ENCODE measurements at regions not wholly inside any gene's neighbourhood (a gene's known extent, or its start where the extent isn't known, plus 50 kb on each side); places are given as distances from the start of the nearest gene placed in this dataset.

DNA sequence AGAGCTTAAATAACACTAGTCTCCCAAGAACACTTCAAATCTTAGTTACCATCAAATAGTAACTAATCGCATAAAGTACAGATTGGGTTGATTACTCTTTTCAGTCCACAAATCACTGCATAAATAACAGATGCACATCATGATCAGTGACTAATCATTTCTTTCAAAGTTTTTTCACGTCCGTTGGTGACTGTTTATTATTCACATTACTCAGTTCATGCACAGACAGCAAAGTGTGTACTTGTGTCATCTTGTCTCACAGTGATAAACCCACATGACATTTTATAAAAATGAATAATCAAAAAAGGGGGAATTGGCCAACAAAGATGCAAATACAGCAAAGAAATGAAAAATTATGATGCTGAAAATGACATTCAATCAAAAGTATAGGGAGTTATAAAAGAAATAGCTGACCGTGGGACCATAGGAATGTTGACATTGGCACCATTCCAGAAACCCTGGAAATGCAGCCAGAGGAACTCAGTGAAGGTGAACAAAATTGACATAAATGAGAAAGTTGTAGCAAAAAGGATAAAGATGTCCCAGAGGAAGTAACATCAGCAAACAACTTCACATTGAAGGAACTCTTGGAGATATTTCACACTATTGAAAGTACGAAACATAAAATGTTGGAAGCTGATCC, 161.5 kb downstream of the SOX3 start:
- H3K4me1 ChIP-seq (ENCODE audit: low read length): no peaks in the 10 kb centered on the region
- no peaks in the 10 kb centered on the region for H3K36me3 ChIP-seq (replicated peaks; ENCODE audit: low read depth, low read length)
- no peaks in the 10 kb centered on the region for H3K9me3 ChIP-seq (ENCODE audit: insufficient read depth, low read length)
- TF ChIP-seq EZH2phosphoT487 (IDR thresholded peaks at IDR 0.05; ENCODE audit: low read depth): no peak
- TF ChIP-seq, protein P1, sequence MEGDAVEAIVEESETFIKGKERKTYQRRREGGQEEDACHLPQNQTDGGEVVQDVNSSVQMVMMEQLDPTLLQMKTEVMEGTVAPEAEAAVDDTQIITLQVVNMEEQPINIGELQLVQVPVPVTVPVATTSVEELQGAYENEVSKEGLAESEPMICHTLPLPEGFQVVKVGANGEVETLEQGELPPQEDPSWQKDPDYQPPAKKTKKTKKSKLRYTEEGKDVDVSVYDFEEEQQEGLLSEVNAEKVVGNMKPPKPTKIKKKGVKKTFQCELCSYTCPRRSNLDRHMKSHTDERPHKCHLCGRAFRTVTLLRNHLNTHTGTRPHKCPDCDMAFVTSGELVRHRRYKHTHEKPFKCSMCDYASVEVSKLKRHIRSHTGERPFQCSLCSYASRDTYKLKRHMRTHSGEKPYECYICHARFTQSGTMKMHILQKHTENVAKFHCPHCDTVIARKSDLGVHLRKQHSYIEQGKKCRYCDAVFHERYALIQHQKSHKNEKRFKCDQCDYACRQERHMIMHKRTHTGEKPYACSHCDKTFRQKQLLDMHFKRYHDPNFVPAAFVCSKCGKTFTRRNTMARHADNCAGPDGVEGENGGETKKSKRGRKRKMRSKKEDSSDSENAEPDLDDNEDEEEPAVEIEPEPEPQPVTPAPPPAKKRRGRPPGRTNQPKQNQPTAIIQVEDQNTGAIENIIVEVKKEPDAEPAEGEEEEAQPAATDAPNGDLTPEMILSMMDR (IDR thresholded peaks at IDR 0.05; ENCODE audit: low read depth, low read length): no peak
- H3K27me3 ChIP-seq (ENCODE audit: low read depth, low read length): no peaks in the 10 kb centered on the region
- H4K20me1 ChIP-seq (ENCODE audit: insufficient read depth, low read length): no peaks in the 10 kb centered on the region
- no peak overlapping the region for H3K4me3 ChIP-seq (ENCODE audit: low read length)
- H3K27ac ChIP-seq (ENCODE audit: low read length): no peak overlapping the region
- no peak overlapping the region for H3K4me2 ChIP-seq (ENCODE audit: low read length)
- H3K9ac ChIP-seq (ENCODE audit: low read length): no peak overlapping the region
- H3K79me2 ChIP-seq (ENCODE audit: low read length): no peaks in the 10 kb centered on the region
- no peak overlapping the region for H2AFZ ChIP-seq (ENCODE audit: low read depth, low read length)

DNA sequence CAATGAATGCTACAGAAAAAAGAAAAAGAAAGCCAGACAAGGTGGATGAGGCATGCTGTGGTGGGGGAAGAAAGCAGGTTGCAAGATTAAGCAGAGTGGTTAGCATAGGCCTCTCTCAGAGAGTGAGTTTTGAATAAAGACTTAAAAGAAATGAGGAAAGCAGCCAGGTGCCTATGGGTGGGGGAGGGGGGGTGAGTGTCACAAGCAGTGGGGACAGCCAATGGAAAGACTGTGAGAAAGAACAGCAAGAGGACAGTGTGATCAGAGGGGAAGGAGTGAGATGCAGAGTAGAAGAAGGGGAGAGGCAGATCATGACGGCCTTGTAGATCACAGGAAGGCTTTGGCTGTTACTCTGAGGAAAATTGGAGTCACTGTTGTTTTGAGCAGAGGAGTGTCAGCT, 162.5 kb downstream of the SOX3 start:
- H2AFZ ChIP-seq (ENCODE audit: low read depth, low read length): no peak overlapping the region
- H3K79me2 ChIP-seq (ENCODE audit: low read length): no peaks in the 10 kb centered on the region
- no peaks in the 10 kb centered on the region for H3K27me3 ChIP-seq (ENCODE audit: low read depth, low read length)
- no peak for TF ChIP-seq EZH2phosphoT487 (IDR thresholded peaks at IDR 0.05; ENCODE audit: low read depth)
- TF ChIP-seq, protein P1 (IDR thresholded peaks at IDR 0.05; ENCODE audit: low read depth, low read length): no peak
- H3K4me3 ChIP-seq (ENCODE audit: low read length): no peak overlapping the region
- no peak overlapping the region for H3K9ac ChIP-seq (ENCODE audit: low read length)
- no peak overlapping the region for H3K4me2 ChIP-seq (ENCODE audit: low read length)
- no peaks in the 10 kb centered on the region for H3K4me1 ChIP-seq (ENCODE audit: low read length)
- H3K9me3 ChIP-seq (ENCODE audit: insufficient read depth, low read length): no peaks in the 10 kb centered on the region
- H3K36me3 ChIP-seq (replicated peaks; ENCODE audit: low read depth, low read length): no peaks in the 10 kb centered on the region
- H4K20me1 ChIP-seq (ENCODE audit: insufficient read depth, low read length): no peaks in the 10 kb centered on the region
- H3K27ac ChIP-seq (ENCODE audit: low read length): no peak overlapping the region

DNA sequence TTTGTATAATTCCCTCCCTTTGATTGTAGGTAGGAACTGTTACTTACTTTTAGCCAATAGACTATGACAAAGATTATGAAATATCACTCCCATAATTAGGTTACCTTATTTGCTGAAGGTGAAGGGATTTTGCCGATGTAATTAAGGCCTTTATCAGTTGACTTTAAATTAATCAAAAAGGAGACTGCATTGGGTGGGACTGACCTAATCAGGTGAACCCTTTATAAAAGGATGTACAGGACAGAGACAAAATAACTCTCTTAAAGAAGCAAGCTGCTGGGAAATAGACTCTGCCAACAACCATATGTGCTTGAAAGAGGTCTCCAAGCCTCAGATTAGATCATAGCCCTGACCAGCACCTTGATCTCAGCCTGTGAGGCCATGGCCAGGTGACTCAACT, 167.6 kb downstream of the SOX3 start:
- Histone ChIP-seq H3K9me3 (ENCODE audit: insufficient read depth, low read length) (no peaks in the 10 kb centered on the region), H3K4me3 (ENCODE audit: low read length) (no peak overlapping the region), H3K79me2 (ENCODE audit: low read length) (no peaks in the 10 kb centered on the region), H3K4me2 (ENCODE audit: low read length) (no peak overlapping the region), H3K27ac (ENCODE audit: low read length) (no peak overlapping the region), H3K9ac (ENCODE audit: low read length) (no peak overlapping the region), H3K4me1 (ENCODE audit: low read length) (no peaks in the 10 kb centered on the region), H3K27me3 (ENCODE audit: low read depth, low read length) (no peaks in the 10 kb centered on the region), H3K36me3 (replicated peaks; ENCODE audit: low read depth, low read length) (no peaks in the 10 kb centered on the region), H2AFZ (ENCODE audit: low read depth, low read length) (no peak overlapping the region), H4K20me1 (ENCODE audit: insufficient read depth, low read length) (no peaks in the 10 kb centered on the region)
- TF ChIP-seq, protein P1 (IDR thresholded peaks at IDR 0.05; ENCODE audit: low read depth, low read length): no peak
- no peak for TF ChIP-seq EZH2phosphoT487 (IDR thresholded peaks at IDR 0.05; ENCODE audit: low read depth)

DNA sequence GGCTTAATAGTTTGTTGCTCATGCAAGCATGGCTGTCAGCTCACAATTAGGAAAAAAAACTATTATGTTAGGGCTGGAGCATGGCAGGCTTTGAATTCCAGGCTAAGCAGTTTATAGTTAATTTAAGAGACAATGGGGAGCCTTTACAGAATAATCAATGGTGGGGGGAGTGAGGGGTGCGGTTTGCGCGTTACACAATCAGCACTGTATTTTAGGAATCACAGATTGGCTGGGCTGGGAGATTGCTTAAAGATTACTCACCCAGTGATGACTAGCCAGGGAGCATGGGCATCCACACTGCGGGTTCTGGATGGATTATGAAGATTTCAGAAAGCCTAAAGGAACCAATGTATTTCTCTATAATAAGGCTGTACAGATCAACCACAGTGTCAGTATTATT, 186.6 kb downstream of the SOX3 start:
- no peaks in the 10 kb centered on the region for H3K79me2 ChIP-seq (ENCODE audit: low read length)
- H3K27me3 ChIP-seq (ENCODE audit: low read depth, low read length): no peaks in the 10 kb centered on the region
- no peak overlapping the region for H3K4me2 ChIP-seq (ENCODE audit: low read length)
- no peak overlapping the region for H3K9ac ChIP-seq (ENCODE audit: low read length)
- no peaks in the 10 kb centered on the region for H4K20me1 ChIP-seq (ENCODE audit: insufficient read depth, low read length)
- no peaks in the 10 kb centered on the region for H3K36me3 ChIP-seq (replicated peaks; ENCODE audit: low read depth, low read length)
- no peak overlapping the region for H3K27ac ChIP-seq (ENCODE audit: low read length)
- no peaks in the 10 kb centered on the region for H3K4me1 ChIP-seq (ENCODE audit: low read length)
- no peak overlapping the region for H2AFZ ChIP-seq (ENCODE audit: low read depth, low read length)
- TF ChIP-seq EZH2phosphoT487 (IDR thresholded peaks at IDR 0.05; ENCODE audit: low read depth): no peak
- TF ChIP-seq, protein P1 (IDR thresholded peaks at IDR 0.05; ENCODE audit: low read depth, low read length): no peak
- H3K4me3 ChIP-seq (ENCODE audit: low read length): no peak overlapping the region
- H3K9me3 ChIP-seq (ENCODE audit: insufficient read depth, low read length): no peaks in the 10 kb centered on the region

Measured in OCI-LY3 (cell line).